Astrocyte (in vitro differentiated cells and primary cell): ENCODE measurements at regions not wholly inside any gene's neighbourhood (a gene's known extent, or its start where the extent isn't known, plus 50 kb on each side); places are given as distances from the start of the nearest gene placed in this dataset.

Experiments used
- CTCF ChIP-seq: IDR thresholded peaks from 2 replicates; pipeline ENCODE4 v1.5.1; 2011; ENCODE audit warnings: low read depth, mild to moderate bottlenecking, inconsistent platforms, low read length, moderate library complexity; ENCODE audit not compliant: insufficient read depth
- EZH2 ChIP-seq: IDR thresholded peaks from 2 replicates; pipeline ENCODE4 v1.6.1; 2012; ENCODE audit warnings: mild to moderate bottlenecking, low read length, inconsistent platforms; ENCODE audit not compliant: insufficient read depth

GRCh38 chr6:19322691-19323485 is 514.3 kb upstream of the ID4 start:
- peak; percentile 21 for TF ChIP-seq CTCF
- no peak for TF ChIP-seq EZH2
